Duodenal mucosa (tissue), 2 donors: ENCODE measurements at regions not wholly inside any gene's neighbourhood (a gene's known extent, or its start where the extent isn't known, plus 50 kb on each side); places are given as distances from the start of the nearest gene placed in this dataset.

Experiments used
- H3K27ac ChIP-seq: one replicate; pipeline ENCODE4 v1.7.0; 2013; ENCODE audit warnings: low read depth, low read length
- H3K27me3 ChIP-seq, 2 donors: one replicate each; pipeline ENCODE4 v1.7.0; 2013; ENCODE audit warnings: low read length in 2 of 2, control low read depth in 1 of 2; ENCODE audit not compliant: insufficient read depth in 2 of 2, control insufficient read depth in 1 of 2
- H3K36me3 ChIP-seq, 2 donors: one replicate each; pipeline ENCODE4 v1.7.0; 2013; ENCODE audit warnings: low read length in 2 of 2, control low read depth in 1 of 2; ENCODE audit not compliant: insufficient read depth in 2 of 2, control insufficient read depth in 1 of 2
- H3K4me1 ChIP-seq, 2 donors: one replicate each; pipeline ENCODE4 v1.7.0; 2013; ENCODE audit warnings: low read length in 2 of 2, control low read depth in 1 of 2; ENCODE audit not compliant: insufficient read depth in 2 of 2, control insufficient read depth in 1 of 2
- H3K4me3 ChIP-seq, 2 donors: one replicate each; pipeline ENCODE4 v1.7.0; 2013; ENCODE audit warnings: low read length in 2 of 2, low read depth in 1 of 2
- H3K9ac ChIP-seq, 2 donors: one replicate each; pipeline ENCODE4 v1.7.0; 2013; ENCODE audit warnings: low read length in 2 of 2, low read depth in 1 of 2
- H3K9me3 ChIP-seq, 2 donors: one replicate each; pipeline ENCODE4 v1.7.0; 2013; ENCODE audit warnings: low read length in 2 of 2, control low read depth in 1 of 2; ENCODE audit not compliant: control insufficient read depth in 1 of 2

DNA sequence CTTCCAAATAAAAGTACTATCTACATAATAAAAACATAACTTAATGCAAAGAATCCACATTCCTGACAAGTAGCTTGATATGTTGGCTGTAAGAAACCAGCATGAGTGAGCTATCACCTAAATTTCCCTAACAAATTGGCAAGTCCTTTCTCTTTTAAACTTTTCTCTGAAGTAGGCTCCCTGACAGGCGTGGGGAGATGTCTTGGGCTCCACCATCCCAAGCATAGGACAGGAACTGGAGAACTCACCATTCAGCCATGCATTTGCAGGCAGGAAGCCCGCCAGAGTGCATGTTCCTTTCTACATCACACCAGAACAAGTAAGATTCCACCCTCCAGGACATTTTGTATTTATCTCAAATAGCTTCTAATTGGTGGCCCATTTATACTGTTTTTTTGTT is 921.9 kb upstream of the CELF4 start:
- Histone ChIP-seq H3K9ac (no peak overlapping the region), H3K4me1 (no peaks in the 10 kb centered on the region), H3K27ac (no peak overlapping the region), H3K27me3 (no peaks in the 10 kb centered on the region), H3K4me3 (no peak overlapping the region), H3K36me3 (no peaks in the 10 kb centered on the region), H3K9me3 (peaks cover 0 to 3% of the 10 kb centered on the region in 2 donors)

DNA sequence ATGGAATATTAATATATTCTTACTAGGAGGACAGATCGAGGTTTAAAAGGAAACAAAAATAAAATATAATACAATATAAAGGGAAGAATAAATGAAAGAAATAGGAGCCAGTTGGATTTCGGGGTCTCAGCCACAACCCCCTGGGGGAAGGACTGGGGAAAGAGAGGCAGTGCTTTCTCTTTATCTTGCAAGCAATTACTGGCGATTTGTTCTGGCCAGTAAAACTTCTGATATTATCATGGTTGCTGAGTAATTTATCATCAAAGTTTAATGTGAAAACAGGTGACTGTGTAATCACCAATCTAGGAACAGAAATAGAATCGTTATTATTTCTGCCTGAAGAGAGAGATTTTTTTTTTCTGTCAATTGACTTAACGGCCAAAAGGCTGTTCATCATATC is 917.7 kb upstream of the CELF4 start:
- no peaks in the 10 kb centered on the region for H3K4me1 ChIP-seq
- no peaks in the 10 kb centered on the region for H3K27me3 ChIP-seq
- no peak overlapping the region for H3K9ac ChIP-seq
- H3K36me3 ChIP-seq: no peaks in the 10 kb centered on the region
- no peak overlapping the region for H3K27ac ChIP-seq
- peaks cover 0 to 9% of the 10 kb centered on the region in 2 donors for H3K9me3 ChIP-seq
- H3K4me3 ChIP-seq: no peak overlapping the region

DNA sequence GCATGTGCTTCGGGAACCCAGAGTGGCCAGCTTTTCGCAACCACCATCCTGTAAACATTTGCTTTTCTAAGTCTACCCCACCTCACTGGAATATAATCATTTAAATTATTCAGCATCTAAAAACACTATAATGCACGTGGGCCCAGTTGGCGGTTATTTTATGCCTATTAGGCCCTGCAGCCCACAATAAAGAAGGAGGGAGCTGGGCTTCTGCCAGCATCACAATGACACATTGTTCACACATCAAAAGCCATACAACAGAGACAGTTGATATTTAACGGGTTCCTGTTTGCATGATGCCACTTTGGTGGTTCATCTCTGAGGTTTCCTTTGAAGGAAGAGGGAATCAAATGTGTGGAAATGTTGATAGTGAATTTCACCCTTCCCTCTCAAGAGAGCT is 916.0 kb upstream of the CELF4 start:
- Histone ChIP-seq H3K4me1 (no peaks in the 10 kb centered on the region), H3K27ac (no peak overlapping the region), H3K9ac (no peak overlapping the region), H3K9me3 (peaks cover 0 to 9% of the 10 kb centered on the region in 2 donors), H3K4me3 (no peak overlapping the region), H3K27me3 (no peaks in the 10 kb centered on the region), H3K36me3 (no peaks in the 10 kb centered on the region)

DNA sequence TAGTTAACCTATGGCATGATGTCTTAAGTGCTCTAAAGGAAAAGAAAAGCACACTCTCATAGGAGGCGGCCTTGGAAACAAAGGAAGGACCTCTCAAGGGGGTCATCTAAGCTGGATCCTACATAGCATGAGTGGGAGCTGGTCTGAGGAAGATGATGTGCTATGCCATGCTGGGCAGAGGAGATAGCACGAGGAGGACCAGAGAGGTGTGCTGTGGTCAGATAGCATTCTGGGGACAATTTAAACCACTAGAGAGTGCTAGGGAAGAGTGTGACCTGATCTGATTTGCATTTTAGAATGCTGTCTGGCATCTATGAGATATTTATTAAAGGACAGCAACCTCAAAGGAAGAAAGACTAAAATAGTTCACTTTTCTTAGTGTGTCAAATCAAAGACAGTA is 910.1 kb upstream of the CELF4 start:
- H3K36me3 ChIP-seq: no peaks in the 10 kb centered on the region

DNA sequence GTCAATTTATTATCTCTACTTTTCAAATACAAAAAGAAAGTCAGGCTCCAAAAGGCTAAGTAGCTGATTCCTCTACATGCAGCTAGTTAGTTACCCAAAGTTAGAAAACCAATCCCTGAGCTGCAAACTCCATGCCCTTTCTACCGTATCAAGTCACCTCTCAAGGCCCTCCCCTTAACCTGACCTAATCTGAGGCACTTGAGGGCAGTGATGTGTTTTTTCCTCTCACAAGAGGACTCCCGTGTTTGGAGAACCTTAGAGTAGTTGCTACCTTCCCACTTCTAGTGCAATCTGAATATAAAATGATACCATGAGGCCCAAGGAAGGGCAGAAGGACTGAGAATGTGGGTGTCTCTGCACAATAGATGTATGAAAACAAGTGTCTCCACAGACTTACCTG is 907.9 kb upstream of the CELF4 start:
- Histone ChIP-seq H3K4me1 (no peaks in the 10 kb centered on the region), H3K4me3 (no peak overlapping the region), H3K9me3 (peaks cover 0 to 6% of the 10 kb centered on the region in 2 donors), H3K9ac (no peak overlapping the region), H3K36me3 (no peaks in the 10 kb centered on the region), H3K27me3 (no peaks in the 10 kb centered on the region), H3K27ac (no peak overlapping the region)

More for the DNA sequence above, 910.1 kb upstream of the CELF4 start:
- Histone ChIP-seq H3K4me1 (no peaks in the 10 kb centered on the region), H3K4me3 (no peak overlapping the region), H3K9ac (no peak overlapping the region), H3K9me3 (peaks cover 0 to 13% of the 10 kb centered on the region in 2 donors), H3K27ac (no peak overlapping the region), H3K27me3 (no peaks in the 10 kb centered on the region)

DNA sequence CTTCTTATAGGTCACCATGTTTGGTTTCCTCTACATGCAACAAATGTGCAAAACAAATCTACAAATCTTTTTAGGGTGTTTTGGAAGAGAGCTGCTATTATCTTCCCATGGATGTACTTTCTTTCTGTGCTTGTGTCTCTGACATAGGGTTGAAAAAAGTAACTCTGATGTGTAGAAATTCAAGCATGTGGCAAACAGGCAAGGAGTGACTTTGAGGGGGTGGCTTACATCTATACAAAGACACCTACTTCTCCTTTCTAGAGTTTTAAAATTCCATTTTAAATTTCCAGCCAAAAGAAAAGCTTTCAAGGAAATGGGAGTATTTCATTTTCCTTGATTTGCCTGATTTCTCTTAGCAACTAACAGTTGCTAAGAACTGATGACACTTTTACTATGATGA is 904.8 kb upstream of the CELF4 start:
- Histone ChIP-seq H3K27me3 (no peaks in the 10 kb centered on the region), H3K9ac (no peak overlapping the region), H3K36me3 (no peaks in the 10 kb centered on the region), H3K4me1 (no peaks in the 10 kb centered on the region), H3K4me3 (no peak overlapping the region), H3K9me3 (peaks cover 0 to 10% of the 10 kb centered on the region in 2 donors), H3K27ac (no peak overlapping the region)

DNA sequence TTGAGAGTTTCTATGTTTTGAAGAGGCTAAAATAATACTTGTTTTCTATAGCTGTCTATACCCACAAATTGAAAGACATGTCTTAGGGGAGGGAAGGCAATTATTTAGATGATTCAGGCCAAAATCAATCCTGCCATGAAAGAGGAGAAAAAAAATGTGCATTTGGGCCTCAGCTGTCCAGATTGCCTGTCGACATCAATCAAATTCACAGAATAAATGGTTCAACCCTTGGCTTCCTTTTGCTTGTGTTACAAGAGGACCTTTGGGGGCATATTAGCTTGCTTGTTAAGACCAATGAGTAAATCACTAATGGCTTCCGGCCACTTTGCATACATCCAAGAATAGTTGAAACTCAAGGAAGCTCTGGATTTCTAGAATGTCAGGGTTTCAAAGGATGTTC is 900.8 kb upstream of the CELF4 start:
- Histone ChIP-seq H3K4me3 (no peak overlapping the region), H3K4me1 (no peaks in the 10 kb centered on the region), H3K36me3 (no peaks in the 10 kb centered on the region), H3K27ac (no peak overlapping the region), H3K27me3 (no peaks in the 10 kb centered on the region), H3K9ac (no peak overlapping the region), H3K9me3 (peaks cover 0 to 13% of the 10 kb centered on the region in 2 donors)

DNA sequence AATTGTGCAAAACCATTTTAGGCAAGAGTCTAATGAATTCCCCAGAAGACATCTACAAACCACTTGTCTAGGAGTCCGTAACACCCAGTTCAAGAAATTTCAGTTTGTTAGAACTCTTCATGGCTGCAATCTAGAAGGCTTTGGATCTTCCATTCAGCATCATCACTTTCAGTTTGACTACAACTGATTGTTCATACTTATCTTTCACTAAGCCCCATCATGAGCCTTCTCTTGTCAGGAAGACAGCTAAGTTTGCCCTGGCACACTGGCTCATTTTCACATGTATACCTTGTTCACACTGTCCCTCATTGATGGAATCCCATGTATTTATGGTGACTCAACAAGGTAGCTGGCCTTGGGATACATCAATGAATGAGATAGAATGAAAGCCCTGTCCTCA is 898.4 kb upstream of the CELF4 start:
- no peaks in the 10 kb centered on the region for H3K27me3 ChIP-seq
- H3K4me3 ChIP-seq: no peak overlapping the region

DNA sequence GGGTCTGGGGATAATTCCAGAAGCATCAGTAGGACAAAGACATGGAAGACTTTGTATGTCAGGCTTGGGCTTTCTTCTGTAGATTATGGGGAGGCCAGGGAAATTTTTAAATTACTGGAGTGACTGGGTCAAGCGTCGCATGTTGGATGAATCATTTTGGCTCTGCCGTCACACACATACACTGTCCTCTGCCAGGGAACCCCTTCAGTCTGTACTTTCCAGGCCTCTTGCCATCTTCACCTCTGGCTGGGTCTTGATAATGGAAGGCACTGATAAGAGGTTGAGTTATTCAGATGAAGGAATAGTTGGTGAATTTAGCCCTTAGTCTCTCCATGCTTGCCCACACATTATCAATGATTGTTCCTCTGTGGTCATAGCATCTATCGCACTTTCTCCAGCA is 895.1 kb upstream of the CELF4 start:
- H3K27ac ChIP-seq: no peak overlapping the region
- H3K27me3 ChIP-seq: no peaks in the 10 kb centered on the region
- H3K9me3 ChIP-seq: peaks cover 0 to 13% of the 10 kb centered on the region in 2 donors
- H3K4me3 ChIP-seq: no peak overlapping the region
- no peaks in the 10 kb centered on the region for H3K4me1 ChIP-seq
- H3K9ac ChIP-seq: no peak overlapping the region
- H3K36me3 ChIP-seq: no peaks in the 10 kb centered on the region

More for the DNA sequence above, 898.4 kb upstream of the CELF4 start:
- no peak overlapping the region for H3K27ac ChIP-seq
- H3K9me3 ChIP-seq: peaks cover 0 to 13% of the 10 kb centered on the region in 2 donors
- H3K9ac ChIP-seq: no peak overlapping the region
- no peaks in the 10 kb centered on the region for H3K4me1 ChIP-seq
- H3K36me3 ChIP-seq: no peaks in the 10 kb centered on the region

DNA sequence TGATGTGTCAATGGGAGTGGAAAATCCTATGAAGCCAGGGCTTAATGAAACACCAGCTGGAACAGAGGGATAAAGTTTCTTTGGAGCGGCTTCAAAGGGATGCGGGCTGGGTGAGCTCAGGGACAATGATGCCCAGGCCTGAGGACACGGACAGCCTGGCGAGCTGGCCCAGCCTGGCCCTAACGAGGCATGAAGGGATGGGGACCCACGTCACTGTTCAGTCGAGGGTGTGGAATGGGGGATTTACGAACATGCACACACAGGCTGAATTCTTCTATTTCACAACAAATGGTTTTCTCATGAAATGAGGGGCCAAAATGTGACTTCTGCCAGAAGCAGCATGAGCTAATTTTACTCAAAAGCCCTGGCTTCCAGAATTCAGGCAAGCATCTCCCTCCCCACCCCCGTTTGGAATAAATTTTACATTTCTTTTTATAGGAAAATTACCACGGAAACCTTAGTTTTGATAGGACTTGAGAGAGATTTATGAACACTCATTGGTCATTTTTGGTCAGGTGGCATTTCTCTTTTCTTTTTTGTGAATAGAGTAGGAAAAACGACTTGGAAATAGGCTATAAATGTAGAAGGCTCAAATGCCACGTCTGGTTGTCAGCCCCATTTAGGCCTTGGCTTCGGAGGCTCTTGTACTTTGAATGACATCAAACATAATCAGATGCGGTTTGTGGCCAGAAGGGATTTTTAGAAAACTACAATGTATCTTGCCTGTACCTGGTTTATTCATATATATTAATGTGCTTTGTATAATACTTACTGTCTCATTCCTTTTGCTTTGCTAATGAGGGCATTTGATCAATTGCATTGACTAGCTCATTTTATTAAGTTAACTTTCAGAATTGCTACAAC is 893.8 kb upstream of the CELF4 start:
- Histone ChIP-seq H3K4me1 (no peaks in the 10 kb centered on the region), H3K27me3 (no peaks in the 10 kb centered on the region), H3K36me3 (no peaks in the 10 kb centered on the region), H3K4me3 (no peak overlapping the region), H3K27ac (no peak overlapping the region), H3K9ac (no peak overlapping the region), H3K9me3 (peaks cover 0 to 4% of the 10 kb centered on the region in 2 donors)
